Mucosa of descending colon (tissue), 3 donors: ENCODE measurements at regions not wholly inside any gene's neighbourhood (a gene's known extent, or its start where the extent isn't known, plus 50 kb on each side); places are given as distances from the start of the nearest gene placed in this dataset.

Experiments used
- ATAC-seq: fragments of 200-7000 bp; cut with Tn5 transposase; one replicate; pipeline ENCODE4 v1.9.1; 2020; ENCODE audit warnings: mild to moderate bottlenecking, moderate library complexity
- DNase-seq, 3 donors: peaks; one replicate each; pipeline ENCODE4 v3.0.0-alpha.2; 2020
- H3K36me3 ChIP-seq: fragments of 200-600 bp; one replicate; pipeline ENCODE4 v1.8.0; 2021; ENCODE audit warnings: low read depth, mild to moderate bottlenecking
- H3K4me1 ChIP-seq: fragments of 200-600 bp; one replicate; pipeline ENCODE4 v1.8.0; 2021; ENCODE audit warnings: low read depth, mild to moderate bottlenecking
- H3K4me3 ChIP-seq: fragments of 200-600 bp; one replicate; pipeline ENCODE4 v1.8.0; 2021; ENCODE audit warnings: mild to moderate bottlenecking
- H3K9me3 ChIP-seq: fragments of 200-600 bp; one replicate; pipeline ENCODE4 v1.8.0; 2021; ENCODE audit warnings: mild to moderate bottlenecking
- intact Hi-C, 2 donors: fragments of 100-400 bp; cut with DNase I in 1 of 2; cut with micrococcal nuclease in 1 of 2; formaldehyde crosslinking; loops; one replicate each; pipeline versions ENCODE4 v1.11.0 to v1.11.1; 2022; cut with DNase I, micrococcal nuclease
- TF ChIP-seq, protein P1 (sequence below): fragments of 200-600 bp; IDR thresholded peaks from one replicate; pipeline ENCODE4 v1.8.0; 2022; ENCODE audit warnings: antibody characterized with exemption, mild to moderate bottlenecking
- donor health status: DM: no; HTN: no; CAD: no; lungs with moderate emphysema.
- donor health status: DM: no; HTN: no; CAD: no.
- donor health status: DM: no; HTN: yes; CAD: no.

DNA sequence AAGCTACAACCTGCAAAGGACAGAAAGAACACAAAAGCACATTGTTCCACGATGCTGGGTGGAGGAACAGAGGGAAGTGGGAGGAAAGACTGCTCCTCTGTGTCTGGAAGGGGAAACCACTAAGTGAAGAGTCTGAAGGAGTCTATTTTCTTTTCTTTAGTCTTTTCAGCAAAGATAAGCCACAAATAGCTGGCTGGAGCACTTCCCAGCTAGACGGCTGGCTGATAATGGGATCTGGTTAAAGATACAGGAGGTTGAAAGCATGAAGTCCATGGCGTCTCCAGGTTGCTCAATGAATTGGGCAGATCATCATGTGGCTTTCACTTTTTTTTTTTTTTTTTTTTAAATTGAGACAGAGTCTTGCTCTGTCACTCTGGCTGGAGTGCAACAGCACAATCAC lies 154.0 kb upstream of the KCNG1 start:
- Histone ChIP-seq H3K36me3 (no peaks in the 10 kb centered on the region), H3K4me3 (no peak overlapping the region), H3K9me3 (no peaks in the 10 kb centered on the region), H3K4me1 (no peaks in the 10 kb centered on the region)
- intact Hi-C loops = no loop called here
- ATAC-seq = no peak
- TF ChIP-seq, protein P1, sequence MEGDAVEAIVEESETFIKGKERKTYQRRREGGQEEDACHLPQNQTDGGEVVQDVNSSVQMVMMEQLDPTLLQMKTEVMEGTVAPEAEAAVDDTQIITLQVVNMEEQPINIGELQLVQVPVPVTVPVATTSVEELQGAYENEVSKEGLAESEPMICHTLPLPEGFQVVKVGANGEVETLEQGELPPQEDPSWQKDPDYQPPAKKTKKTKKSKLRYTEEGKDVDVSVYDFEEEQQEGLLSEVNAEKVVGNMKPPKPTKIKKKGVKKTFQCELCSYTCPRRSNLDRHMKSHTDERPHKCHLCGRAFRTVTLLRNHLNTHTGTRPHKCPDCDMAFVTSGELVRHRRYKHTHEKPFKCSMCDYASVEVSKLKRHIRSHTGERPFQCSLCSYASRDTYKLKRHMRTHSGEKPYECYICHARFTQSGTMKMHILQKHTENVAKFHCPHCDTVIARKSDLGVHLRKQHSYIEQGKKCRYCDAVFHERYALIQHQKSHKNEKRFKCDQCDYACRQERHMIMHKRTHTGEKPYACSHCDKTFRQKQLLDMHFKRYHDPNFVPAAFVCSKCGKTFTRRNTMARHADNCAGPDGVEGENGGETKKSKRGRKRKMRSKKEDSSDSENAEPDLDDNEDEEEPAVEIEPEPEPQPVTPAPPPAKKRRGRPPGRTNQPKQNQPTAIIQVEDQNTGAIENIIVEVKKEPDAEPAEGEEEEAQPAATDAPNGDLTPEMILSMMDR = no peak
- no peak for DNase-seq

- Histone ChIP-seq H3K4me3 (no peak overlapping the region), H3K9me3 (no peaks in the 10 kb centered on the region), H3K4me1 (no peaks in the 10 kb centered on the region), H3K36me3 (no peaks in the 10 kb centered on the region)
- no peak for ATAC-seq
- intact Hi-C loops = no loop called here
- DNase-seq = no peak
- TF ChIP-seq, protein P1 = no peak
These were observed 153.5 kb upstream of the KCNG1 start for GRCh38 chr20:51176446-51176845.

- DNase-seq (no peak), ATAC-seq (no peak)
- TF ChIP-seq, protein P1 = no peak
- intact Hi-C loops = no loop called here
- Histone ChIP-seq H3K9me3 (no peaks in the 10 kb centered on the region), H3K36me3 (no peaks in the 10 kb centered on the region), H3K4me1 (no peaks in the 10 kb centered on the region), H3K4me3 (no peak overlapping the region)
These were observed 152.8 kb upstream of the KCNG1 start for GRCh38 chr20:51175724-51176123.

GRCh38 chr20:51175156-51175555 lies 152.2 kb upstream of the KCNG1 start:
- TF ChIP-seq, protein P1 = no peak
- intact Hi-C loops = no loop called here
- ATAC-seq (no peak), DNase-seq (no peak)
- Histone ChIP-seq H3K4me3 (no peak overlapping the region), H3K4me1 (no peaks in the 10 kb centered on the region), H3K36me3 (no peaks in the 10 kb centered on the region), H3K9me3 (no peaks in the 10 kb centered on the region)

DNA sequence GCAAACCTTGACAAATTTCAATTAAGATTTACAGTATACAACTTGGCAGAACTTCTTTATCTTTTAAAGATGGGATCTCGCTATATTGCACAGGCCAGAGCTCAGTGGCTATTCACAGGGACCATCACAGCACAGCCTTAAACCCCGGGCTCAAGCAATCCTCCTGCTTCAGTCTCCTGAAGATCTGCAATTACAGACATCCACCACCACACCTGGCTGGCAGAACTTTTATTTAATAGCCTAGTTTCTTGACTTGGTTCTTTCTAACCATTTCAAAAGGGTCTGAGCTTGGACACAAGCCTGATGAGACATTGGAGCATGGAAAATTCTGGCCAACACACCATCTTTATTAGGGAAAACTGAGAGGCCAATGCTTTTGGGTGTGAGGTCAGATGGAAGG lies 151.6 kb upstream of the KCNG1 start:
- H3K4me1 ChIP-seq = no peaks in the 10 kb centered on the region
- H3K36me3 ChIP-seq = no peaks in the 10 kb centered on the region
- DNase-seq = no peak
- intact Hi-C loops = no loop called here
- TF ChIP-seq, protein P1 = no peak
- H3K4me3 ChIP-seq = no peak overlapping the region
- no peaks in the 10 kb centered on the region for H3K9me3 ChIP-seq
- no peak for ATAC-seq
